Cerebellar nuclear complex (tissue), 1 donor: ENCODE measurements at regions not wholly inside any gene's neighbourhood (a gene's known extent, or its start where the extent isn't known, plus 50 kb on each side); places are given as distances from the start of the nearest gene placed in this dataset.

Source experiments
- DNase-seq, 2 experiments: peaks; one replicate each; lab custom pipeline; 2025; lab: John Stamatoyannopoulos, UW

DNA sequence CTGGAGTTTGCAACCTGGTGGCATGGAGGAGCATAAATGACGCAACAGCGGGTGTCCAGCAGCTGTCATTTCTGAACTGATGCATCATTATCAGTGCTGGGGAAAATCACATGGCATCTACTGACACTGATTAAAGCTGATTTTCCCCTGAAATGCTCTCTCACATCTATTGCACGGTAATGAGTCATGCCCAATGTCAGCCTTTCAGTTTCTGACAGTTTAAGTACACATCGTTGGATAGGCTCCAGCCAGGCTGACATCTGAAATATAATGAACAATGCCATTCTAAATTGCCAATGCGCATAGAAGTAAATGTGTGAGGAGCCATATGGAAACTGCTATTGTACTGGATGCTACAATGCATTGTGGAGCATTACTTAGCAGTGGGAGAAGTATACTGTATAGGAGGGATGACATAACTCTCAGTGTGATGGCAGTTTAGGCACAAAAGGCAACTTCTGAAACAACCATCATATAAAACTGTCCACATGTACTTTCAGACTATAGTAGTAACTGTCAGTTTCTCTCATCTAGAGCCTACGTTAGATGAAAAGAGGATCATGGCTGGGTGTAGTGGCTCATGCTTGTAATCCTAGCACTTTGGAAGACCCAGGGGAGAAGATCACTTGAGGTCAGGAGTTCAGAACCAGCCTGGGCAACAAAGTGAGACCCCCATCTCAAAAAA, 389.3 kb upstream of the DMAC1 start:
- DNase-seq: no peak

- no peak for DNase-seq
Measured at GRCh38 chr9:8186560-8186959, 387.0 kb upstream of the DMAC1 start.

DNA sequence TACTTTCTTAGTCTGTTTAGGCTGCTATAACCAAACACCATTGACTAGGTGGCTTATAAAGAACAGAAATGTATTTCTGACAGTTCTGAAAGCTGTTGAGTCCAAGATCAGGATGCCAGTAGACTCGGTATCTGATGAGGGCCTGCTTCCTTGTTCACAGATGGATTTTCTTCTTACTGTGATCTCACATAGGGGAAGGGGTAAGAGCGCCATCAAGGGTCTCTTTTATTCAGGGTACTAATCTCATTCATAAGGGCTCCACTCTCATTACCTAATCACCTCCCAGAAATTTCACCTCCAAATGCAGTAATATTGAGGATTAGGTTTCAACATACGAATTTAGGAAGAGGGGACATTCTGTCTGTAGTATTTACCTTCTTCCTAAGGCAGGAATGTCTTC, 384.0 kb upstream of the DMAC1 start:
- no peak for DNase-seq

GRCh38 chr9:8179381-8180053, 379.9 kb upstream of the DMAC1 start:
- DNase-seq: no peak

GRCh38 chr9:8172000-8172399, 372.4 kb upstream of the DMAC1 start:
- no peak for DNase-seq

DNA sequence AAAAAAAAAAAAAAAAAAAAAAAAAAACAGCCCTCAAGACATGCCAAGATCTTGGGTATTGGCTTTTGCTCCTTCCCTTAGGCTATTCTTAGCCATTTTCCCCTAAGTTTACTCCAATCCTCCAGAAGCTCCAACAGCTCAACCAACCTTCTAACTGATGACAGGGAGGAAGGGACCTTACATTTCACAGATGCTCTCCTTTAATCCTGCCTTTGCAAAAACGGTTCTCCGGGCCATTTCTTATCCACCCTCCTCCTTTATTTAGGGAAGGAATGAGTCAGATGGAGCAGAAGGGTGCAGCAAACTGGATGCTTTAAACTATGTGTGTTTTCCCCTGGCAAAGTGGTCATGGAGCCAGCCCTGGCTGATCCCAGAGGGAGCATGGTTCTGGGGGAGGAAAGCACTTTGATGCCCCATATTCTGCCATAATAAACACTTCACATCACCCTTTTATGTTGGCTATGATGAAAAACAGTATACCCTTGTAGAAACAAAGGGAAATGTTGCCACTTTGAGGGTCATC, 369.4 kb upstream of the DMAC1 start:
- no peak for DNase-seq

GRCh38 chr9:8160787-8161186, 361.2 kb upstream of the DMAC1 start:
- no peak for DNase-seq

DNA sequence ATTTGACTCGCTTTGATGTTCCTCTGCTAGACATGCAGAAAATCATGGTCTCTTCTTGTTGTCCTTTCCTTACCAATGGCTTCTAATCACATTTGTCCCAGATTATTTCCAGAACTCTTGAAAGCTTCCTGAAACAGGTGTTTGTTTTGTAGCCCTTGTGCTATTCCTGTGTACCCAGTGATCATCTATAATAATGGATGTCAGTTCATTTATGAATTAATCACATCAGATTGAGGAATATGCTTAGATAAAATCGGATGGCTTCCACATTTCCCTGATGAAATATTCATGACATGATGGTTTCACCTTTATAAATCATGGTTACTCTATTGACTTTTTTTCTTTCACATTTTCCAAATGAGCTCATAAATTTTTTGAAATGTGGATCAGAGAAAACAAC, 359.0 kb upstream of the DMAC1 start:
- DNase-seq: no peak

GRCh38 chr9:8157683-8158324, 358.2 kb upstream of the DMAC1 start:
- no peak for DNase-seq

DNA sequence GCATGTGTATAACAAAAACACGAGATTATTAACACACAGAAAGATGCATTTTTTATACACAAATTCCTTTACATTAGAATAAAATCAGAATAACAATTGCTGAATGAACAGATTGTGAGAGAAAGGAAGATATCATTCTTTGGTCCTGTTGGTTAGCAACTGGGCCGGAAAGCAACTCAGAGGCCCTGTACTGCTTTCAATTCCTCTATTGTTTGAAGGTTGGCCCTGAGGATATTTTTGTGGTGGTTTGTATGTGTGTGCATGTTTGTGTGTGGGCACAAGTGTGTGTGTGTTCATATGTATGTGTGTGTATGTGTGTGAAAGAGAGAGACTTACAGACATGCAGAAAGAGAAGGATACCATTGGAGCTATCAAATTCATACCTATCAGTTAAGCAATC, 356.8 kb upstream of the DMAC1 start:
- DNase-seq: no peak

- no peak for DNase-seq
Measured at GRCh38 chr9:8155706-8156105, 356.1 kb upstream of the DMAC1 start.

- no peak for DNase-seq
Measured at GRCh38 chr9:8143677-8144076, 344.1 kb upstream of the DMAC1 start.

GRCh38 chr9:8140557-8140956, 341.0 kb upstream of the DMAC1 start:
- no peak for DNase-seq

- DNase-seq: no peak
Measured at GRCh38 chr9:8139756-8140155, 340.2 kb upstream of the DMAC1 start.

- DNase-seq: no peak
Measured at GRCh38 chr9:8136477-8136876, 336.9 kb upstream of the DMAC1 start.

DNA sequence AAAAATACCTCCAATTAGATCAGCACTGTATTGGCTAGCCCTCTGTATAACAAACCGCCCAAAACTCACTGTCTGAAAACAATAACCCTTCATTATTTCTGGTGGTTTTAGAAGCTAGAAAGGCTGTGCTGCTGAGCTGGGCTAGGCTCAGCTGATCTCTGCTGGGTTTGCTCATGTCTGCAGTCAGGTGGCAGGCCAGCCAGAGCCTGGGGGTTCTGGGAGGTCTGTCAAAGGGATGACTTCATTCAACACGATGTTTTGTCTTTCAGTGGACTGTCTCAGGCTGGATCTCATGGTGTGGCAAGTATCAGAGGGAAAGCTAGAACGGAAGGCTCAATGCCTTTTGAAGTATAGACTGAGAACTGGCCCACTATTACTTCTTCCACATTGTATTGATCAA, 335.1 kb upstream of the DMAC1 start:
- no peak for DNase-seq

DNA sequence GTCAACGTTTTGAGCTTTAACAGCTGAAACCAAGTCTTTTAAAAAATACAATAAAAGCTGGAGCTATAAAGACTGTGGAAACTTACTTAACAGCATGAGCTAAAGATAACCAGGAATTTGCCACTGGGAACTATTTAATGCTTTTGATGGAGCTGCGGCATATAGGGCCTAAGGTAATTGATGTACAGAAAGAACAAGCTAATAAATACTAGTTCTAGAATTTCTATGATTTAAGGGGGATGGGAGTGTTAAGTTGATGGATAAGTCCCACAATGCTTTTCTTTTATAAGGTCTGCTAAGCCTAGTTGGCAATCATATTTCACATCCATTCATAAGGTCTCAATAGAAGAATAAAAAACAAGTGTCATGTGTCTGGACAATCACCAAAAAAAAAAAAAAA, 334.0 kb upstream of the DMAC1 start:
- DNase-seq: no peak

DNA sequence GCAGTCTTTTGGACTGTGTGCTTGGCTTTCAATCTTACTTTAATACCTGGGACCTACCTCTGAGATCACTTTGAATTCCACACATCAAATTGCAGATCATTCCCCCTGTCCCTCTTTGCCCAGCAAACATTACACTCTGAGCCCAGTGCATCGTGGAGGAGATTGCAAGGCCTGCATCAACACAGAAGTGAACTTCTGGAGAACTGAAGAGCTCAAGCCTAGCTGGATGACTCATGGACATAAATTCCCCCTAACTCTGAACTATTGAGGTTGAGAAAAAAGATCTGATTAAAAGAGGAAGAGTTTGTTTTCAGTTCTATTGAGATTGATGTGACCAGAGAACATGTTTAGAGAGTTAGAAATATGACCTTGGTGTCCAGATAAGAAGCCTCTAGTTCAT, 316.0 kb upstream of the DMAC1 start:
- no peak for DNase-seq

- DNase-seq: no peak
Measured at GRCh38 chr9:8114826-8115225, 315.2 kb upstream of the DMAC1 start.

DNA sequence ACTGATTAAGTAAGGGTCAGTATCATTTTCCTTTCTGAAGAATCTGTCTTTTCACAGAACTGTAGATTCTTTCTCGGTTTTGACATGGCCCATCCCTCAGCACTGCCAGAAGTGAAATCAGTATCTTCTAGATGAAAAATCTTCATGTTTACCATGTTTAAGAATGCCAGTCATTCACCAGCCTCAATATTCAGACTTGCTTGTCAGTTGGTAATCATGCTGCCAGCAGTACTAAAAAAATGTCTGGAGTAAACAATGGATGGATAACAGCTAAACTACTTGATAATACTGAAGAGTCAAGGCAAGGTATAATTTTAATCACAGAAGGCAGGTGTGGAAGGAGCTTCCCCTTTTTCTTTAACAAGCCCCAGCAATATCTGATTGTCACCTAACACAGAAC, 306.8 kb upstream of the DMAC1 start:
- DNase-seq: no peak

DNA sequence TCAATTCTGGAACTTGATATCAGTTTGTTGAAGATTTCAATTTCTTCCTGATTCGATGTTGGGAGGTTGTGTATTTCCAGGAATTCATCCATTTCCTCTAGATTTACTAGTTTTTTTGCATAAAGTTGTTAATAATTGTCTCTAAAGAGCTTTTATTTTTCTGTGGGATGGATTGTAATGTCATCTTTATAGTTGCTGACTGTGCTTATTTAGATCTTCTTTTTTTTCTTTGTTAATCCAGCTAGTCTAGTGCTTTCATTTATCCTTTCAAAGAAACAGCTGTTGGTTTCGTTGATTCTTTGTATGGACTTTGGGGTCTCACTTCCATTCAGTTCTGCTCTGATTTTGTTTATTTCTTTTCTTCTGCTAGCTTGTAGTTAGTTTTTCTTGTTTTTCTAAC, 302.0 kb upstream of the DMAC1 start:
- DNase-seq: no peak

- DNase-seq: no peak
Measured at GRCh38 chr9:8096091-8096490, 296.5 kb upstream of the DMAC1 start.

- DNase-seq: no peak
Measured at GRCh38 chr9:8095672-8096086, 296.1 kb upstream of the DMAC1 start.
